Mesendoderm (in vitro differentiated cells): ENCODE measurements at regions not wholly inside any gene's neighbourhood (a gene's known extent, or its start where the extent isn't known, plus 50 kb on each side); places are given as distances from the start of the nearest gene placed in this dataset.

Experiments used
- DNase-seq: peaks from one replicate; pipeline ENCODE4 v3.0.0; 2013
- H2AK5ac ChIP-seq: 2 replicates; pipeline ENCODE4 v1.6.1; 2013; ENCODE audit warnings: low read length, inconsistent platforms
- H2BK120ac ChIP-seq: 2 replicates; pipeline ENCODE4 v1.6.1; 2013; ENCODE audit warnings: low read depth, mild to moderate bottlenecking, low read length, moderate library complexity, mixed read lengths
- H2BK15ac ChIP-seq: replicated peaks from 2 replicates; pipeline ENCODE4 v1.6.1; 2013; ENCODE audit warnings: low read depth, mild to moderate bottlenecking, moderate library complexity
- H2BK5ac ChIP-seq: 2 replicates; pipeline ENCODE4 v1.6.1; 2013; ENCODE audit warnings: low read length, inconsistent platforms
- H3K18ac ChIP-seq: 2 replicates; pipeline ENCODE4 v1.6.1; 2013; ENCODE audit warnings: mild to moderate bottlenecking, low read length, mixed read lengths
- H3K23ac ChIP-seq: one replicate; pipeline ENCODE4 v1.6.1; 2013; ENCODE audit warnings: low read length
- H3K27ac ChIP-seq: 2 replicates; pipeline ENCODE4 v1.5.1; 2013; ENCODE audit warnings: low read depth, mild to moderate bottlenecking, inconsistent platforms, low read length, moderate library complexity
- H3K27me3 ChIP-seq: 2 replicates; pipeline ENCODE4 v1.6.1; 2013; ENCODE audit warnings: low read length, control low read depth, mild to moderate bottlenecking, inconsistent platforms; ENCODE audit not compliant: insufficient read depth, poor library complexity
- H3K36me3 ChIP-seq: 2 replicates; pipeline ENCODE4 v1.6.1; 2013; ENCODE audit warnings: low read length, inconsistent platforms; ENCODE audit not compliant: control insufficient read depth, insufficient read depth
- H3K4ac ChIP-seq: one replicate; pipeline ENCODE4 v1.6.1; 2013; ENCODE audit warnings: low read depth, mild to moderate bottlenecking, low read length, moderate library complexity
- H3K4me1 ChIP-seq: 2 replicates; pipeline ENCODE4 v1.6.1; 2013; ENCODE audit warnings: low read depth, low read length, inconsistent platforms; ENCODE audit not compliant: control insufficient read depth
- H3K4me2 ChIP-seq: 2 replicates; pipeline ENCODE4 v1.6.1; 2013; ENCODE audit warnings: low read length
- H3K4me3 ChIP-seq: 2 replicates; pipeline ENCODE4 v1.5.1; 2013; ENCODE audit warnings: mild to moderate bottlenecking, low read length
- H3K56ac ChIP-seq: one replicate; pipeline ENCODE4 v1.6.1; 2013; ENCODE audit warnings: low read length
- H3K79me1 ChIP-seq: 2 replicates; pipeline ENCODE4 v1.6.1; 2013; ENCODE audit warnings: low read length, inconsistent platforms
- H3K79me2 ChIP-seq: 2 replicates; pipeline ENCODE4 v1.6.1; 2013; ENCODE audit warnings: mild to moderate bottlenecking, low read length; ENCODE audit not compliant: control insufficient read depth, insufficient read depth
- H3K9ac ChIP-seq: 2 replicates; pipeline ENCODE4 v1.6.1; 2013; ENCODE audit warnings: low read length, inconsistent platforms
- H4K5ac ChIP-seq: one replicate; pipeline ENCODE4 v1.6.1; 2013; ENCODE audit warnings: low read length
- H4K8ac ChIP-seq: one replicate; pipeline ENCODE4 v1.6.1; 2013; ENCODE audit warnings: low read depth, mild to moderate bottlenecking, control low read depth, low read length, moderate library complexity
- WGBS: extraction: QIAGEN DNeasy Blood & Tissue Kit; methylation state at CpG from one replicate; pipeline ENCODE4 v1.1.7; 2013; ENCODE audit warnings: low lambda C conversion rate, missing lambda C conversion rate; ENCODE audit not compliant: insufficient coverage; ENCODE audit errors: extremely low coverage; 5-methylcytosine and 5-hydroxymethylcytosine counted together

GRCh38 chr5:8663374-8663773 is 794.4 kb downstream of the MTRR start:
- no peak for DNase-seq
- no peak overlapping the region for H3K23ac ChIP-seq
- H3K4me3 ChIP-seq: no peak overlapping the region
- H2BK5ac ChIP-seq: no peak overlapping the region
- no peak overlapping the region for H2BK120ac ChIP-seq
- H3K4ac ChIP-seq: no peak overlapping the region
- no peak overlapping the region for H4K5ac ChIP-seq
- H2BK15ac ChIP-seq: no peak overlapping the region
- H3K4me1 ChIP-seq: no peaks in the 10 kb centered on the region
- H3K9ac ChIP-seq: no peak overlapping the region
- H3K27ac ChIP-seq: no peak overlapping the region
- no peaks in the 10 kb centered on the region for H3K79me1 ChIP-seq
- no peak overlapping the region for H4K8ac ChIP-seq
- no peak overlapping the region for H3K18ac ChIP-seq
- no peaks in the 10 kb centered on the region for H3K27me3 ChIP-seq
- no peak overlapping the region for H3K4me2 ChIP-seq
- no peak overlapping the region for H2AK5ac ChIP-seq
- no CpG with 5 or more reads among the region's 6 CpGs for WGBS
- H3K79me2 ChIP-seq: no peaks in the 10 kb centered on the region
- H3K56ac ChIP-seq: no peak overlapping the region
- H3K36me3 ChIP-seq: no peaks in the 10 kb centered on the region

GRCh38 chr5:8675182-8675581 is 806.2 kb downstream of the MTRR start:
- H3K9ac ChIP-seq: no peak overlapping the region
- no peak overlapping the region for H2BK120ac ChIP-seq
- DNase-seq: no peak
- no peak overlapping the region for H3K4me3 ChIP-seq
- no peak overlapping the region for H4K8ac ChIP-seq
- H3K4me2 ChIP-seq: no peak overlapping the region
- H2BK5ac ChIP-seq: no peak overlapping the region
- H2AK5ac ChIP-seq: no peak overlapping the region
- no peaks in the 10 kb centered on the region for H3K36me3 ChIP-seq
- no peak overlapping the region for H3K23ac ChIP-seq
- no peaks in the 10 kb centered on the region for H3K4me1 ChIP-seq
- no peaks in the 10 kb centered on the region for H3K27me3 ChIP-seq
- no peak overlapping the region for H2BK15ac ChIP-seq
- H4K5ac ChIP-seq: no peak overlapping the region
- H3K79me2 ChIP-seq: no peaks in the 10 kb centered on the region
- H3K79me1 ChIP-seq: no peaks in the 10 kb centered on the region
- no peak overlapping the region for H3K4ac ChIP-seq
- no peak overlapping the region for H3K56ac ChIP-seq
- no peak overlapping the region for H3K18ac ChIP-seq
- H3K27ac ChIP-seq: no peak overlapping the region
- WGBS: no CpG with 5 or more reads among the region's 2 CpGs

- H3K79me2 ChIP-seq: no peaks in the 10 kb centered on the region
- no peaks in the 10 kb centered on the region for H3K36me3 ChIP-seq
- no peak overlapping the region for H4K5ac ChIP-seq
- no peak overlapping the region for H3K23ac ChIP-seq
- H3K4ac ChIP-seq: no peak overlapping the region
- no peaks in the 10 kb centered on the region for H3K79me1 ChIP-seq
- H2BK5ac ChIP-seq: no peak overlapping the region
- no peak overlapping the region for H3K9ac ChIP-seq
- H3K4me3 ChIP-seq: no peak overlapping the region
- no peak for DNase-seq
- no peak overlapping the region for H4K8ac ChIP-seq
- no peak overlapping the region for H2BK120ac ChIP-seq
- H3K4me2 ChIP-seq: no peak overlapping the region
- H3K4me1 ChIP-seq: no peaks in the 10 kb centered on the region
- H2BK15ac ChIP-seq: no peak overlapping the region
- no peak overlapping the region for H2AK5ac ChIP-seq
- H3K27me3 ChIP-seq: no peaks in the 10 kb centered on the region
- no CpG with 5 or more reads among the region's 3 CpGs for WGBS
- no peak overlapping the region for H3K56ac ChIP-seq
- no peak overlapping the region for H3K27ac ChIP-seq
- no peak overlapping the region for H3K18ac ChIP-seq
These were observed 807.7 kb downstream of the MTRR start for GRCh38 chr5:8676695-8677094.

GRCh38 chr5:8682381-8682780 is 813.4 kb downstream of the MTRR start:
- Histone ChIP-seq H2AK5ac (no peak overlapping the region), H4K5ac (no peak overlapping the region), H3K79me2 (no peaks in the 10 kb centered on the region), H3K27ac (no peak overlapping the region), H3K4me3 (no peak overlapping the region), H3K9ac (no peak overlapping the region), H3K4me1 (no peaks in the 10 kb centered on the region), H3K79me1 (no peaks in the 10 kb centered on the region), H3K56ac (no peak overlapping the region), H2BK5ac (no peak overlapping the region), H4K8ac (no peak overlapping the region), H3K4me2 (no peak overlapping the region), H2BK120ac (no peak overlapping the region), H2BK15ac (no peak overlapping the region), H3K23ac (no peak overlapping the region), H3K18ac (no peak overlapping the region), H3K4ac (no peak overlapping the region), H3K36me3 (no peaks in the 10 kb centered on the region), H3K27me3 (no peaks in the 10 kb centered on the region)
- no CpG with 5 or more reads among the region's 3 CpGs for WGBS
- DNase-seq: no peak

DNA sequence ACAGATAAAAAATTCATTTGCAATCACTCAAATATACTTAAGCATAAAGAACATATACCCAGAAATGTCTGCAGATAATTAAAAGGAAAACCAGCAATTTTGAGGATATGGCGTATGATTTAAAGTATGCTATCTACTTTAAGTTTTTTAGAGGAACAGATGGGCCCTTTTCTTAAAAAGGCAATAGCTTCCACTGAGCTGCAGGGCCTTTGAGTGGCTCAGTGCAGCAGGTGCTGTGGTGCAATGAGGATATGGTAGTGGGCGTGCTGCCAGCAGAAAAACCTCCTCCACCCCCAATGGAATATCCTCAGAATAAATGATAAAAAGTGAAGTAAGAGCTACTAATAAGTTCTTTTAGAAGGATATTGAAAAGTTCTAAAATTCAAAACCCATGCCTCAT is 814.5 kb downstream of the MTRR start:
- no peak overlapping the region for H3K9ac ChIP-seq
- no peak overlapping the region for H2BK120ac ChIP-seq
- H3K23ac ChIP-seq: no peak overlapping the region
- no peaks in the 10 kb centered on the region for H3K36me3 ChIP-seq
- H3K27me3 ChIP-seq: no peaks in the 10 kb centered on the region
- H2BK5ac ChIP-seq: no peak overlapping the region
- no peak overlapping the region for H3K27ac ChIP-seq
- H3K79me1 ChIP-seq: no peaks in the 10 kb centered on the region
- no peak overlapping the region for H4K8ac ChIP-seq
- H3K4me1 ChIP-seq: no peaks in the 10 kb centered on the region
- H3K56ac ChIP-seq: no peak overlapping the region
- no CpG with 5 or more reads among the region's 2 CpGs for WGBS
- no peak overlapping the region for H2BK15ac ChIP-seq
- DNase-seq: no peak
- H2AK5ac ChIP-seq: no peak overlapping the region
- H3K79me2 ChIP-seq: no peaks in the 10 kb centered on the region
- H3K4ac ChIP-seq: no peak overlapping the region
- no peak overlapping the region for H3K4me2 ChIP-seq
- H4K5ac ChIP-seq: no peak overlapping the region
- no peak overlapping the region for H3K4me3 ChIP-seq
- H3K18ac ChIP-seq: no peak overlapping the region

GRCh38 chr5:8685704-8686103 is 816.8 kb downstream of the MTRR start:
- no peaks in the 10 kb centered on the region for H3K36me3 ChIP-seq
- H2BK15ac ChIP-seq: no peak overlapping the region
- no peak overlapping the region for H3K56ac ChIP-seq
- H3K27me3 ChIP-seq: no peaks in the 10 kb centered on the region
- no peak overlapping the region for H3K4me3 ChIP-seq
- no peak overlapping the region for H3K27ac ChIP-seq
- H4K8ac ChIP-seq: no peak overlapping the region
- H3K4ac ChIP-seq: no peak overlapping the region
- H2BK5ac ChIP-seq: no peak overlapping the region
- H3K23ac ChIP-seq: no peak overlapping the region
- H2AK5ac ChIP-seq: no peak overlapping the region
- H3K9ac ChIP-seq: no peak overlapping the region
- H3K79me2 ChIP-seq: no peaks in the 10 kb centered on the region
- no CpG with 5 or more reads among the region's 2 CpGs for whole genome bisulfite sequencing
- DNase-seq: peak; percentile 64
- no peak overlapping the region for H2BK120ac ChIP-seq
- H4K5ac ChIP-seq: no peak overlapping the region
- H3K4me2 ChIP-seq: no peak overlapping the region
- H3K79me1 ChIP-seq: no peaks in the 10 kb centered on the region
- no peak overlapping the region for H3K18ac ChIP-seq
- no peaks in the 10 kb centered on the region for H3K4me1 ChIP-seq
